ENCODE measurements at regions not wholly inside any gene's neighbourhood (a gene's known extent, or its start where the extent isn't known, plus 50 kb on each side); places are given as distances from the start of the nearest gene placed in this dataset.

- TF ChIP-seq EZH2phosphoT487 (IDR thresholded peaks at IDR 0.05; ENCODE audit: low read depth, severe bottlenecking, unreplicated experiment) (no peak), CTCF (IDR thresholded peaks at IDR 0.05; ENCODE audit: poor library complexity) (no peak), EZH2 (IDR thresholded peaks at IDR 0.05; ENCODE audit: borderline replicate concordance) (no peak)
Observed at GRCh38 chr6:91816335-91816734, 1229.5 kb upstream of the MAP3K7 start.

Data from hepatocyte (in vitro differentiated cells).